Choroid plexus epithelial cell (primary cell): ENCODE measurements at regions not wholly inside any gene's neighbourhood (a gene's known extent, or its start where the extent isn't known, plus 50 kb on each side); places are given as distances from the start of the nearest gene placed in this dataset.
"Not testable (repeated sequence)": the region's sequence is repeated elsewhere in the genome, so short reads cannot be mapped to it uniquely, and the experiment has no call there.

Source experiments
- DNase-seq: peaks from one replicate; pipeline ENCODE4 v3.0.0-alpha.2; 2010; ENCODE audit warnings: low read depth
- H3K4me3 ChIP-seq: 2 replicates; pipeline ENCODE4 v1.5.1; 2011; ENCODE audit warnings: low read depth, mild to moderate bottlenecking, control low read depth, low read length, moderate library complexity
- CTCF ChIP-seq: conservative IDR thresholded peaks from 2 replicates; pipeline ENCODE4 v1.5.1; 2011; ENCODE audit warnings: low read depth, mild to moderate bottlenecking, control low read depth, inconsistent platforms, low read length, moderate library complexity

- TF ChIP-seq CTCF, result no peak
- no peak overlapping the region for H3K4me3 ChIP-seq
- peak; percentile 35 for DNase-seq
These were observed 125.6 kb downstream of the BANF2 start for GRCh38 chr20:17825252-17825959.

GRCh38 chr20:17824676-17825251 lies 125.0 kb downstream of the BANF2 start:
- TF ChIP-seq CTCF, result no peak
- DNase-seq, result no peak
- no peak overlapping the region for H3K4me3 ChIP-seq

- DNase-seq, result no peak
- H3K4me3 ChIP-seq, result no peak overlapping the region
- no peak for TF ChIP-seq CTCF
These were observed 123.8 kb downstream of the BANF2 start for GRCh38 chr20:17823409-17824144.

- no peak overlapping the region for H3K4me3 ChIP-seq
- no peak for TF ChIP-seq CTCF
- no peak for DNase-seq
These were observed 123.0 kb downstream of the BANF2 start for GRCh38 chr20:17822540-17823408.

- no peak for TF ChIP-seq CTCF
- DNase-seq, result peak; percentile 93
- no peak overlapping the region for H3K4me3 ChIP-seq
These were observed 122.3 kb downstream of the BANF2 start for GRCh38 chr20:17822039-17822438.

- H3K4me3 ChIP-seq, DNase-seq: not testable (repeated sequence)
These were observed 121.8 kb downstream of the BANF2 start for GRCh38 chr20:17821606-17822005.
